ENCODE measurements at regions not wholly inside any gene's neighbourhood (a gene's known extent, or its start where the extent isn't known, plus 50 kb on each side); places are given as distances from the start of the nearest gene placed in this dataset.

DNA sequence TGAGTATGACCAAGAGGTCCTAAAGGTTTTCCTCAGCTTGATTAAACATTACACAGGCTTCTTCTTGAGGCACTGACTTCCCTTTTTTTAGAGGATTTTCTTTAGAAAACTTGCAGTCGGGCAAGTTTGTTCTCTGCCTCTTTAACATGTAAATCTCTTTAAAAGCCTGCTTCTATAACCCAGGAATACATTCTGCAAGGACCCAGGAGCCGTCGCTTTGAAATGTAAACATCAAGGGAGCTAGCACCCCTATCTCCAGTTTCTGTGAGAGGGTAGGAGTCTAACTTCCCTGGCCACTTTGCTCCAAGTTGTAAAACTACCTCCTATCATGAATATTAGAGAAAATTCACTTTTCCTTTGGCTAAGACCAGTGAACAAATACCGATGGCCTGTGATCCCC lies 201.5 kb upstream of the CPHXL start:
- no peak for TF ChIP-seq GATA2 (IDR thresholded peaks at IDR 0.05; ENCODE audit: low read depth, low read length)
- TF ChIP-seq GATA3 (IDR thresholded peaks at IDR 0.05; ENCODE audit: low read depth, low read length), result no peak
